ENCODE measurements at regions not wholly inside any gene's neighbourhood (a gene's known extent, or its start where the extent isn't known, plus 50 kb on each side); places are given as distances from the start of the nearest gene placed in this dataset.

GRCh38 chr12:46442239-46442638 lies 69.7 kb upstream of the SLC38A2 start:
- H3K4me2 ChIP-seq: 0 out of 3 replicates have a peak overlapping the region, but pooled peaks have one; percentile 20
- H3K9me3 ChIP-seq: no peaks in the 10 kb centered on the region
- H3K27ac ChIP-seq: peak overlapping the region; percentile 10 to 37; a peak in 4 of 6 replicates
- FAIRE-seq (no peak), DNase-seq (ENCODE audit: low read depth in 1 of 2, low spot score in 1 of 2) (no peak), ATAC-seq (peak in 1 of 2 experiments; percentile 57; a peak in 3 of 6 replicates)
- H3K4me3 ChIP-seq: no peak overlapping the region
- TF ChIP-seq RAD21 (conservative IDR thresholded peaks at IDR 0.05 in 1 of 2, IDR thresholded peaks at IDR 0.05 in 1 of 2) (no peak), TFCP2L1 (CRISPR knock-in tag; IDR thresholded peaks at IDR 0.05) (no peak), HDAC2 (IDR thresholded peaks at IDR 0.05) (no peak), CBX2 (IDR thresholded peaks at IDR 0.05; ENCODE audit: borderline replicate concordance, low read depth) (no peak), REST (IDR thresholded peaks at IDR 0.05) (no peak), CBX8 (IDR thresholded peaks at IDR 0.05) (no peak), E2F6 (IDR thresholded peaks at IDR 0.05; ENCODE audit: borderline replicate concordance, low read depth) (no peak), ZC3H11A (IDR thresholded peaks at IDR 0.05) (no peak), TP53 (CRISPR knock-in tag; IDR thresholded peaks at IDR 0.05) (no peak), ELK1 (IDR thresholded peaks at IDR 0.05; ENCODE audit: low read depth, low read length) (no peak), EHF (CRISPR knock-in tag; IDR thresholded peaks at IDR 0.05) (no peak), MYC (IDR thresholded peaks at IDR 0.05; ENCODE audit: borderline replicate concordance, low read length) (no peak), ZFP36 (IDR thresholded peaks at IDR 0.05; ENCODE audit: borderline replicate concordance, partially characterized antibody) (no peak), HOXB13 (CRISPR knock-in tag; IDR thresholded peaks at IDR 0.05; ENCODE audit: low read depth) (no peak), RFX5 (IDR thresholded peaks at IDR 0.05) (no peak), RNF2 (IDR thresholded peaks at IDR 0.05; ENCODE audit: borderline replicate concordance, low read depth) (no peak), GATA3 (IDR thresholded peaks at IDR 0.05; ENCODE audit: borderline replicate concordance) (no peak), NR3C1 (IDR thresholded peaks at IDR 0.05) (no peak), ZSCAN20 (CRISPR knock-in tag; IDR thresholded peaks at IDR 0.05) (no peak)
- ChIA-PET POLR2A (no interaction called here), CTCF (interaction anchor here (1.3 to 2.1 kb wide), 2 partner anchors 11 to 235 kb away, joined by 3 to 6 read pairs; no protein-coding TSS in a partner anchor)
- peaks cover 50% of the 10 kb centered on the region for H3K4me1 ChIP-seq
- 75% methylated on average over 3 of the region's 3 CpGs for WGBS (ENCODE audit: missing lambda C conversion rate)

- TF ChIP-seq MYC (IDR thresholded peaks at IDR 0.05; ENCODE audit: borderline replicate concordance, low read length) (no peak), EHMT2 (IDR thresholded peaks at IDR 0.05; ENCODE audit: low read depth) (no peak), FOSL2 (IDR thresholded peaks at IDR 0.05) (no peak), FOSL2 (CRISPR knock-in tag; IDR thresholded peaks at IDR 0.05) (0 out of 2 replicates have a peak, but pooled peaks have one; percentile 8), MAZ (IDR thresholded peaks at IDR 0.05; ENCODE audit: borderline replicate concordance, low read depth, low read length) (no peak), CHD4 (IDR thresholded peaks at IDR 0.05; ENCODE audit: borderline replicate concordance) (no peak), RFX5 (IDR thresholded peaks at IDR 0.05) (no peak), USF2 (IDR thresholded peaks at IDR 0.05) (peak; percentile 54), ELK1 (IDR thresholded peaks at IDR 0.05; ENCODE audit: low read depth, low read length) (no peak), HOXA7 (CRISPR knock-in tag; IDR thresholded peaks at IDR 0.05) (no peak), ZC3H11A (IDR thresholded peaks at IDR 0.05) (no peak), NR3C1 (IDR thresholded peaks at IDR 0.05) (no peak), ESRRA (IDR thresholded peaks at IDR 0.05; ENCODE audit: borderline replicate concordance, low read length) (no peak)
- H3K4me1 ChIP-seq: peaks cover 36% of the 10 kb centered on the region
- no peaks in the 10 kb centered on the region for H3K9me3 ChIP-seq
- no peak overlapping the region for H3K4me3 ChIP-seq
- H3K27ac ChIP-seq: peak overlapping the region in 1 of 2 experiments; percentile 38; a peak in 4 of 6 replicates
- 89% methylated on average over 5 of the region's 5 CpGs for WGBS (ENCODE audit: missing lambda C conversion rate)
- FAIRE-seq: no peak
- ChIA-PET CTCF (interaction anchor here (2.1 kb wide), 1 partner anchor 9 kb away, joined by 6 read pairs; no protein-coding TSS in a partner anchor), POLR2A (no interaction called here)
- peak in 1 of 2 experiments; percentile 21 for DNase-seq (ENCODE audit: low read depth in 1 of 2, low spot score in 1 of 2)
- ATAC-seq: no peak; a peak in 1 of 6 replicates
- no peak overlapping the region for H3K4me2 ChIP-seq
These were observed 67.4 kb upstream of the SLC38A2 start for GRCh38 chr12:46439793-46440511.

Data from A549 (cell line).